GM18505 (cell line): ENCODE measurements at regions not wholly inside any gene's neighbourhood (a gene's known extent, or its start where the extent isn't known, plus 50 kb on each side); places are given as distances from the start of the nearest gene placed in this dataset.

ENCODE experiments used
- ATAC-seq: cut with Tn5 transposase; IDR thresholded peaks from one replicate; pipeline ENCODE4 v1.9.1; 2021; ENCODE audit not compliant: unreplicated experiment
- POLR2A ChIP-seq: IDR thresholded peaks from 4 replicates; pipeline ENCODE4 v1.6.1; 2011; ENCODE audit warnings: borderline replicate concordance; ENCODE audit not compliant: insufficient read depth, insufficient read length; ENCODE audit errors: extremely low read depth

- ATAC-seq: peak; percentile 60
- TF ChIP-seq POLR2A: no peak
Measured at GRCh38 chr6:90383196-90383822, 86.7 kb upstream of the BACH2 start.

- no peak for TF ChIP-seq POLR2A
- peak; percentile 21 for ATAC-seq
Measured at GRCh38 chr6:90382760-90383159, 86.1 kb upstream of the BACH2 start.

GRCh38 chr6:90375681-90376439, 79.2 kb upstream of the BACH2 start:
- no peak for ATAC-seq

GRCh38 chr6:90374201-90374600, 77.6 kb upstream of the BACH2 start:
- TF ChIP-seq POLR2A: no peak
- ATAC-seq: no peak

More at GRCh38 chr6:90375681-90376439, 79.2 kb upstream of the BACH2 start:
- TF ChIP-seq POLR2A: no peak

- ATAC-seq: no peak
- no peak for TF ChIP-seq POLR2A
Measured at GRCh38 chr6:90372885-90373284, 76.2 kb upstream of the BACH2 start.

GRCh38 chr6:90372450-90372849, 75.8 kb upstream of the BACH2 start:
- no peak for TF ChIP-seq POLR2A
- no peak for ATAC-seq

- TF ChIP-seq POLR2A: no peak
- ATAC-seq: no peak
Measured at GRCh38 chr6:90370493-90370959, 73.9 kb upstream of the BACH2 start.

- no peak for TF ChIP-seq POLR2A
- no peak for ATAC-seq
Measured at GRCh38 chr6:90369651-90370050, 73.0 kb upstream of the BACH2 start.

- TF ChIP-seq POLR2A: no peak
- ATAC-seq: peak; percentile 100
Measured at GRCh38 chr6:90369024-90369519, 72.4 kb upstream of the BACH2 start.

- no peak for ATAC-seq
- no peak for TF ChIP-seq POLR2A
Measured at GRCh38 chr6:90368601-90369000, 72.0 kb upstream of the BACH2 start.

GRCh38 chr6:90368001-90368400, 71.4 kb upstream of the BACH2 start:
- ATAC-seq: no peak
- TF ChIP-seq POLR2A: no peak

GRCh38 chr6:90365565-90366219, 69.0 kb upstream of the BACH2 start:
- TF ChIP-seq POLR2A: no peak
- no peak for ATAC-seq

- ATAC-seq: no peak
- TF ChIP-seq POLR2A: no peak
Measured at GRCh38 chr6:90365002-90365401, 68.4 kb upstream of the BACH2 start.
